Esophagus squamous epithelium (tissue), 5 donors: ENCODE measurements at regions not wholly inside any gene's neighbourhood (a gene's known extent, or its start where the extent isn't known, plus 50 kb on each side); places are given as distances from the start of the nearest gene placed in this dataset.

Source experiments
- DNase-seq: peaks from one replicate; lab custom pipeline; 2025; lab: John Stamatoyannopoulos, UW
- H3K27ac ChIP-seq, 4 donors: fragments of 200-600 bp; sonication (generic); one replicate each; pipeline ENCODE4 v1.5.1; 2016 to 2019; ENCODE audit warnings: mild to moderate bottlenecking in 1 of 4
- H3K27me3 ChIP-seq, 4 donors: fragments of 200-600 bp; sonication (generic); 1 replicate in 3 of 4; 2 replicates in 1 of 4; pipeline versions ENCODE4 v1.5.1 to v1.6.0; 2017 to 2021; ENCODE audit warnings: antibody characterized with exemption in 1 of 4
- H3K36me3 ChIP-seq, 3 donors: fragments of 200-600 bp; sonication (generic); one replicate each; pipeline ENCODE4 v1.5.1; 2016 to 2019
- H3K4me1 ChIP-seq, 3 donors: fragments of 200-600 bp; sonication (generic); one replicate each; pipeline ENCODE4 v1.5.1; 2017 to 2019
- H3K4me3 ChIP-seq, 4 donors: fragments of 200-600 bp; sonication (generic); 1 replicate in 3 of 4; 2 replicates in 1 of 4; pipeline ENCODE4 v1.5.1; 2016 to 2019; ENCODE audit warnings: mild to moderate bottlenecking in 2 of 4, moderate library complexity in 1 of 4
- H3K9me3 ChIP-seq, 3 donors: fragments of 200-600 bp; sonication (generic); one replicate each; pipeline ENCODE4 v1.5.1; 2016 to 2019
- POLR2A ChIP-seq, 4 donors: fragments of 450-650 bp; IDR thresholded peaks; one replicate each; pipeline ENCODE4 v1.6.1; 2017; ENCODE audit warnings: antibody characterized with exemption in 4 of 4, mild to moderate bottlenecking in 4 of 4, moderate library complexity in 3 of 4
- WGBS, 2 donors: methylation state at CpG; one replicate each; pipeline ENCODE4 v1.1.5; 2018; 5-methylcytosine and 5-hydroxymethylcytosine counted together
- intact Hi-C: fragments of 100-400 bp; cut with DNase I; formaldehyde crosslinking; loops from one replicate; pipeline ENCODE4 v1.15.0; 2022
- TF ChIP-seq, protein P1 (sequence below), 6 experiments: fragments of 450-650 bp in 4 of 6; fragments of 200-600 bp in 2 of 6; sonication (generic) in 2 of 6; IDR thresholded peaks; one replicate each; pipeline ENCODE4 v1.5.1; 2016 to 2019; ENCODE audit warnings: antibody characterized with exemption in 6 of 6, mild to moderate bottlenecking in 4 of 6, moderate library complexity in 4 of 6
- donor health status: DM: yes; HTN: yes; CAD: no.

DNA sequence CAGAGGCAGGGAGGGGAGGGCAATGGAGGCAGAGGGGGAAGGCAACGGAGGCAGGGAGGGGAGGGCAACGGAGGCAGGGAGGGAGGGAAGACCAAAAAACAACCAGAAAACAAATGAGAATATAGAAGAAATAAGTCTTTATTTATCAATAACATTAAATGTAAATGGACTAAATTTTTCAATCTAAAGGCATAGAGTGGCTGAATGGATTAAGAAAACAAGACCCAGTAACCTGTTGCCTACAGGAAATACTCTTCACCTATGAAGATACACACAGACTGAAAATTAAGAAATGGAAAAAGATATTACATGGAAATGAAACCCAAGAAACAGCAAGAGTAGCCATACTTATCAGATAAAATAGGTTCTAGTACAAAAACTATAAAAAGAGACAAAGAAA lies 536.3 kb downstream of the TBC1D4 start:
- H3K4me1 ChIP-seq = no peaks in the 10 kb centered on the region
- intact Hi-C loops = no loop called here
- H3K4me3 ChIP-seq = no peak overlapping the region
- 79 to 89% methylated on average over 2 of the region's 2 CpGs for WGBS, 2 donors
- no peaks in the 10 kb centered on the region for H3K36me3 ChIP-seq
- TF ChIP-seq POLR2A (IDR thresholded peaks at IDR 0.05) = no peak
- TF ChIP-seq, protein P1, sequence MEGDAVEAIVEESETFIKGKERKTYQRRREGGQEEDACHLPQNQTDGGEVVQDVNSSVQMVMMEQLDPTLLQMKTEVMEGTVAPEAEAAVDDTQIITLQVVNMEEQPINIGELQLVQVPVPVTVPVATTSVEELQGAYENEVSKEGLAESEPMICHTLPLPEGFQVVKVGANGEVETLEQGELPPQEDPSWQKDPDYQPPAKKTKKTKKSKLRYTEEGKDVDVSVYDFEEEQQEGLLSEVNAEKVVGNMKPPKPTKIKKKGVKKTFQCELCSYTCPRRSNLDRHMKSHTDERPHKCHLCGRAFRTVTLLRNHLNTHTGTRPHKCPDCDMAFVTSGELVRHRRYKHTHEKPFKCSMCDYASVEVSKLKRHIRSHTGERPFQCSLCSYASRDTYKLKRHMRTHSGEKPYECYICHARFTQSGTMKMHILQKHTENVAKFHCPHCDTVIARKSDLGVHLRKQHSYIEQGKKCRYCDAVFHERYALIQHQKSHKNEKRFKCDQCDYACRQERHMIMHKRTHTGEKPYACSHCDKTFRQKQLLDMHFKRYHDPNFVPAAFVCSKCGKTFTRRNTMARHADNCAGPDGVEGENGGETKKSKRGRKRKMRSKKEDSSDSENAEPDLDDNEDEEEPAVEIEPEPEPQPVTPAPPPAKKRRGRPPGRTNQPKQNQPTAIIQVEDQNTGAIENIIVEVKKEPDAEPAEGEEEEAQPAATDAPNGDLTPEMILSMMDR (IDR thresholded peaks at IDR 0.05) = no peak
- H3K9me3 ChIP-seq = peaks cover 0 to 11% (median 10%) of the 10 kb centered on the region in 3 donors
- H3K27me3 ChIP-seq = no peaks in the 10 kb centered on the region
- DNase-seq = no peak
- H3K27ac ChIP-seq = no peak overlapping the region

DNA sequence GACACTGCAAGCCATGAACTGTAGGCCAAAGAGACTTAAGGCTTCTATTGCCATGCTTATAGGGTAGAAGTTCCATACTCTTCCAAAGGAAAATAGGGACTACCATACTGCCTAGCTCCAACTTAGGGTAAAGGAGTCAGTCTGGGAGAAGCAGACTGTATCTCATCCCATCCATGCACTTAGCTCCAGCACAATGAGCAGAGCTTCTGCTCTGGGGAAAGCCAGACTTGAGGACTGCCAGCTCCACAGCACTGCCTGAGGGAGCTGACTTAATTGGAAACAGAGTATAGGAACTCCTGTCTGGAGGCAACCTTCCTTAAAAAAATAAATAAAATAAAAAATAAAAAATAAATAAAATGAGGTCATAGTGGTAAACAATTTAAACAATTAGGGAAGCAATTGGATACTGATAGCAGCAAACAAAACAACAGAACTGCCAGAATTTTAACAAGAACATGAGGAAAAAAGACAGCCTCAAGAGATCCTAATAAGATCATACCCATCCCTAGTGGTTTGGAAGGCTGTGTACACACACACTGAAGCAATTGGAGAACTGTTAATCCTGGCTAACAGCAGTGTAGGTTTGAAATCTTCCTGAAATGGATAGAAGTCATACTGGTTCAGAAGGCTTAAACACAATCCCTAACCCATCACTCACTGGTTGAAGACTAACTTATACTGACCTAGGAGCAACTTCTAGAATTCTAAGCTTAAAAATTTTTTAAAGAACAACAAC lies 550.1 kb downstream of the TBC1D4 start:
- H3K4me1 ChIP-seq = no peaks in the 10 kb centered on the region
- no peak for DNase-seq
- TF ChIP-seq POLR2A (IDR thresholded peaks at IDR 0.05) = no peak
- TF ChIP-seq, protein P1 (IDR thresholded peaks at IDR 0.05) = no peak
- no peaks in the 10 kb centered on the region for H3K27me3 ChIP-seq
- no peaks in the 10 kb centered on the region for H3K36me3 ChIP-seq
- no peak overlapping the region for H3K27ac ChIP-seq
- intact Hi-C loops = no loop called here
- H3K9me3 ChIP-seq = no peaks in the 10 kb centered on the region
- no peak overlapping the region for H3K4me3 ChIP-seq

DNA sequence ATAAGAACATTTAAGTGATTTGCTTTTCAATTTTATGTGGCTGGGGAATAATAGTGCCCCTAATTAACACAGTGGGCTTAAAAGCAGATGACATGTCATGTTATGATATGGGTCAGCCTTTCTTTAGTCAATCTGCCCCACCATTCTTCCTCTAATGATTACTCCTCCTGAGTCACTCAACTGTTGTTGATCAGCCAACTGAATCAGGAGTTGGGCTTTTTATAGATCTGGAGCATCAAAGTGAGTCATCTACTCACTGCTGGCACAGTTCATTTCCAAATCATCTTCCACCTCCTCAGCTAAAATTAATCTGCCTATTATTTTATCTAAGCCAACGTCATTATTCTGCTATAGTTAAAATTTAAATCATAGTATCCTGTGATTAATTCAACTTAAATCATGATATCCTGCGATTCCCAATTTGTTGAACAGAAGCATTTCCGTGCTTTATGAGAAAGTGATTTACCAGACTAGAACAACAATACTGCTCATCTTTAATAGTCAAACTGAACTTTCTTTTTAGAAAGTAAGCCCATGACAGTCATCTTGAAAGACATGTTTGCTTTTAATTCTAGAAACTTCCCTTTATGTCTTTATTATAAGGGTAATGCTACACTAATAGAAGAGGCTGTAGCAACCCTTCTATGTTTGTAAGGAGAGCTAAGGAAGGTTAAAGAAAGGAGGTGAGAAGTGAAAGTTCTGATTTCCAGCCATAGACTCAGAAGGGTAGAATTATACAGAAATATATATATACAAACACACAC lies 551.4 kb downstream of the TBC1D4 start:
- no peaks in the 10 kb centered on the region for H3K36me3 ChIP-seq
- H3K9me3 ChIP-seq = no peaks in the 10 kb centered on the region
- no peak for DNase-seq

DNA sequence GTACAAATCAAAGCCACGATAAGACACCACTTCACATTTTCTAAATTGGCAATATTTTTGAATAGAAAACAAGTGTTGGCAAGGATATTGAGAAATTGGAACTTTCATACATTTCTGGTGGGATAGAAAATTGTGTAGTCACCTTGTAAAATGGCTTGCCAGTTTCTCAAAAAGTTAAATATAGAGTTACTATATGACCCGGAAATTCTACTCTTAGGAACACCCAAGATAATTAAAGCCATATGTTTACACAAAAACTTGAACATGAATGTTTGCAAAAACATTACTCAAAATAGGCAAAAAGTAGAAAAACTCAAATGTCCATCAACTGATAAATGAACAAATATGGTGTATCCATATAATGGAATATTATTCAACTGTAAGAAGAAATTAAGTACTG lies 552.5 kb downstream of the TBC1D4 start:
- Histone ChIP-seq H3K27ac (no peak overlapping the region), H3K36me3 (no peaks in the 10 kb centered on the region), H3K4me3 (no peak overlapping the region), H3K9me3 (no peaks in the 10 kb centered on the region), H3K27me3 (no peaks in the 10 kb centered on the region), H3K4me1 (no peaks in the 10 kb centered on the region)
- TF ChIP-seq, protein P1 (IDR thresholded peaks at IDR 0.05) = no peak
- no peak for TF ChIP-seq POLR2A (IDR thresholded peaks at IDR 0.05)
- intact Hi-C loops = no loop called here
- DNase-seq = no peak
- WGBS, 2 donors = 42 to 62% methylated on average over 2 of the region's 2 CpGs

More for the DNA sequence above, 551.4 kb downstream of the TBC1D4 start:
- H3K27me3 ChIP-seq = no peaks in the 10 kb centered on the region
- H3K4me1 ChIP-seq = no peaks in the 10 kb centered on the region
- intact Hi-C loops = no loop called here
- H3K27ac ChIP-seq = no peak overlapping the region
- no peak for TF ChIP-seq POLR2A (IDR thresholded peaks at IDR 0.05)
- TF ChIP-seq, protein P1 (IDR thresholded peaks at IDR 0.05) = no peak
- H3K4me3 ChIP-seq = no peak overlapping the region
- 55 to 57% methylated on average over 3 of the region's 3 CpGs for WGBS, 2 donors

DNA sequence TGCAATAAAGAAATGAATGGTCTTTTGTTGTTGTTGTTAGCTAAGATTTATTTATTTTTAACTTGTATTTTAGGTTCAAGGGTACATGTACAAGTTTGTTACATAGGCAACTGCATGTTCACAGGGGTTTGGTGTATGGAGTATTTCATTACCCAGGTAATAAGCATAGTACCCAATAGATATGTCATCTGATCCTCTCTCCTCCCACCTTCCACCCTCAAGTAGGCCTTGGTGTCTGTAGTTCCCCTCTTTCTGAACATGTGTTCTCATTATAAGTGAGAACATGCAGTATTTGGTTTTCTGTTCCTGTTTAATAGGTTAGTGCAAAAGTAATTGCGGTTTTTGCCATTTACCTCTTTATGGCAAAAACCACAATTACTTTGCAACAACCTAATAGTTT lies 554.1 kb downstream of the TBC1D4 start:
- intact Hi-C loops = no loop called here
- Histone ChIP-seq H3K36me3 (no peaks in the 10 kb centered on the region), H3K4me1 (no peaks in the 10 kb centered on the region), H3K4me3 (no peak overlapping the region), H3K27ac (no peak overlapping the region), H3K27me3 (no peaks in the 10 kb centered on the region), H3K9me3 (no peaks in the 10 kb centered on the region)
- WGBS, 2 donors = 0 to 42% methylated on average over 1 of the region's 1 CpG
- DNase-seq = no peak
- no peak for TF ChIP-seq POLR2A (IDR thresholded peaks at IDR 0.05)
- TF ChIP-seq, protein P1 (IDR thresholded peaks at IDR 0.05) = no peak
